GM12878 (cell line): ENCODE measurements at regions not wholly inside any gene's neighbourhood (a gene's known extent, or its start where the extent isn't known, plus 50 kb on each side); places are given as distances from the start of the nearest gene placed in this dataset.

Experiments
- ASH2L ChIP-seq: fragments of 300-600, 200-600 bp; sonication (generic); IDR thresholded peaks from 2 replicates; pipeline ENCODE4 v1.6.1; 2017; ENCODE audit warnings: low read depth, mild to moderate bottlenecking, borderline replicate concordance
- CUX1 ChIP-seq: IDR thresholded peaks from 2 replicates; pipeline ENCODE4 v1.6.1; 2012; ENCODE audit warnings: improper control_type of control experiment, low read depth, low read length; ENCODE audit not compliant: insufficient replicate concordance
- FOS ChIP-seq: IDR thresholded peaks from 3 replicates; pipeline ENCODE4 v1.6.1; 2011; ENCODE audit warnings: borderline replicate concordance; ENCODE audit not compliant: insufficient read length; ENCODE audit errors: extremely low read depth
- FOXK2 ChIP-seq: fragments of 450-650 bp; IDR thresholded peaks from 2 replicates; pipeline ENCODE4 v1.6.1; 2017; ENCODE audit warnings: mild to moderate bottlenecking, moderate library complexity
- HCFC1 ChIP-seq: fragments of 150-350 bp; IDR thresholded peaks from 2 replicates; pipeline ENCODE4 v1.6.1; 2014; ENCODE audit warnings: low read length
- HDGF ChIP-seq: fragments of 450-650 bp; IDR thresholded peaks from 2 replicates; pipeline ENCODE4 v1.6.1; 2016; ENCODE audit warnings: antibody characterized with exemption
- JUND ChIP-seq: IDR thresholded peaks from 2 replicates; pipeline ENCODE4 v1.6.1; 2012; ENCODE audit warnings: low read depth, mild to moderate bottlenecking, low read length, improper control_type of control experiment, moderate library complexity
- LARP7 ChIP-seq: fragments of 450-650 bp; IDR thresholded peaks from 2 replicates; pipeline ENCODE4 v1.6.1; 2017; ENCODE audit warnings: mild to moderate bottlenecking
- MTA3 ChIP-seq: IDR thresholded peaks from 2 replicates; pipeline ENCODE4 v1.6.1; 2012; ENCODE audit warnings: low read length, inconsistent platforms, borderline replicate concordance
- POLR2AphosphoS5 ChIP-seq: IDR thresholded peaks from 2 replicates; pipeline ENCODE4 v1.6.1; 2011; ENCODE audit warnings: mild to moderate bottlenecking, low read length, inconsistent platforms
- TCF3 ChIP-seq: IDR thresholded peaks from 2 replicates; pipeline ENCODE4 v1.6.1; 2012; ENCODE audit warnings: low read depth, mild to moderate bottlenecking, low read length, borderline replicate concordance; ENCODE audit not compliant: insufficient read depth
- WRNIP1 ChIP-seq: IDR thresholded peaks from 2 replicates; pipeline ENCODE4 v1.6.1; 2011; ENCODE audit warnings: low read depth, low read length, improper control_type of control experiment, borderline replicate concordance
- TF ChIP-seq, protein P1 (sequence below), 3 experiments: IDR thresholded peaks in 2 of 3; conservative IDR thresholded peaks in 1 of 3; 2 replicates each; pipeline ENCODE4 v1.5.1; 2011; ENCODE audit warnings: low read depth in 3 of 3, low read length in 3 of 3, mild to moderate bottlenecking in 3 of 3, control low read depth in 2 of 3, moderate library complexity in 2 of 3, inconsistent platforms in 1 of 3, mixed read lengths in 1 of 3; ENCODE audit not compliant: control insufficient read depth in 2 of 3, insufficient read depth in 1 of 3; ENCODE audit errors: extremely low read depth in 1 of 3
- TF ChIP-seq, protein P2 (sequence below): fragments of 450-650 bp; formaldehyde crosslinking; IDR thresholded peaks from 2 replicates; pipeline ENCODE4 v1.4.0; 2020; ENCODE audit warnings: mild to moderate bottlenecking, moderate library complexity
- TF ChIP-seq, protein P3 (sequence below): IDR thresholded peaks from 2 replicates; pipeline ENCODE4 v1.6.1; 2011; ENCODE audit warnings: low read depth, mild to moderate bottlenecking, low read length, moderate library complexity, borderline replicate concordance; ENCODE audit errors: extremely low read depth
- TF ChIP-seq, protein P4 (sequence below): fragments of 150-350 bp; IDR thresholded peaks from 2 replicates; pipeline ENCODE4 v1.6.1; 2016; ENCODE audit warnings: low read depth, low read length

GRCh38 chr2:76415821-76416220 lies 705.1 kb upstream of the GCFC2 start (continued):
- TF ChIP-seq CUX1 (no peak), ASH2L (no peak), FOS (no peak), TCF3 (no peak), JUND (no peak), POLR2AphosphoS5 (no peak), LARP7 (no peak), FOXK2 (no peak), HCFC1 (no peak), HDGF (no peak), WRNIP1 (no peak), MTA3 (no peak)
- TF ChIP-seq, protein P1, sequence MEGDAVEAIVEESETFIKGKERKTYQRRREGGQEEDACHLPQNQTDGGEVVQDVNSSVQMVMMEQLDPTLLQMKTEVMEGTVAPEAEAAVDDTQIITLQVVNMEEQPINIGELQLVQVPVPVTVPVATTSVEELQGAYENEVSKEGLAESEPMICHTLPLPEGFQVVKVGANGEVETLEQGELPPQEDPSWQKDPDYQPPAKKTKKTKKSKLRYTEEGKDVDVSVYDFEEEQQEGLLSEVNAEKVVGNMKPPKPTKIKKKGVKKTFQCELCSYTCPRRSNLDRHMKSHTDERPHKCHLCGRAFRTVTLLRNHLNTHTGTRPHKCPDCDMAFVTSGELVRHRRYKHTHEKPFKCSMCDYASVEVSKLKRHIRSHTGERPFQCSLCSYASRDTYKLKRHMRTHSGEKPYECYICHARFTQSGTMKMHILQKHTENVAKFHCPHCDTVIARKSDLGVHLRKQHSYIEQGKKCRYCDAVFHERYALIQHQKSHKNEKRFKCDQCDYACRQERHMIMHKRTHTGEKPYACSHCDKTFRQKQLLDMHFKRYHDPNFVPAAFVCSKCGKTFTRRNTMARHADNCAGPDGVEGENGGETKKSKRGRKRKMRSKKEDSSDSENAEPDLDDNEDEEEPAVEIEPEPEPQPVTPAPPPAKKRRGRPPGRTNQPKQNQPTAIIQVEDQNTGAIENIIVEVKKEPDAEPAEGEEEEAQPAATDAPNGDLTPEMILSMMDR (IDR thresholded peaks at IDR 0.05 in 2 of 3, conservative IDR thresholded peaks at IDR 0.05 in 1 of 3; ENCODE audit: control insufficient read depth in 2 of 3, extremely low read depth in 1 of 3, insufficient read depth in 1 of 3, low read depth in 3 of 3, low read length in 3 of 3) = no peak
- TF ChIP-seq, protein P2, sequence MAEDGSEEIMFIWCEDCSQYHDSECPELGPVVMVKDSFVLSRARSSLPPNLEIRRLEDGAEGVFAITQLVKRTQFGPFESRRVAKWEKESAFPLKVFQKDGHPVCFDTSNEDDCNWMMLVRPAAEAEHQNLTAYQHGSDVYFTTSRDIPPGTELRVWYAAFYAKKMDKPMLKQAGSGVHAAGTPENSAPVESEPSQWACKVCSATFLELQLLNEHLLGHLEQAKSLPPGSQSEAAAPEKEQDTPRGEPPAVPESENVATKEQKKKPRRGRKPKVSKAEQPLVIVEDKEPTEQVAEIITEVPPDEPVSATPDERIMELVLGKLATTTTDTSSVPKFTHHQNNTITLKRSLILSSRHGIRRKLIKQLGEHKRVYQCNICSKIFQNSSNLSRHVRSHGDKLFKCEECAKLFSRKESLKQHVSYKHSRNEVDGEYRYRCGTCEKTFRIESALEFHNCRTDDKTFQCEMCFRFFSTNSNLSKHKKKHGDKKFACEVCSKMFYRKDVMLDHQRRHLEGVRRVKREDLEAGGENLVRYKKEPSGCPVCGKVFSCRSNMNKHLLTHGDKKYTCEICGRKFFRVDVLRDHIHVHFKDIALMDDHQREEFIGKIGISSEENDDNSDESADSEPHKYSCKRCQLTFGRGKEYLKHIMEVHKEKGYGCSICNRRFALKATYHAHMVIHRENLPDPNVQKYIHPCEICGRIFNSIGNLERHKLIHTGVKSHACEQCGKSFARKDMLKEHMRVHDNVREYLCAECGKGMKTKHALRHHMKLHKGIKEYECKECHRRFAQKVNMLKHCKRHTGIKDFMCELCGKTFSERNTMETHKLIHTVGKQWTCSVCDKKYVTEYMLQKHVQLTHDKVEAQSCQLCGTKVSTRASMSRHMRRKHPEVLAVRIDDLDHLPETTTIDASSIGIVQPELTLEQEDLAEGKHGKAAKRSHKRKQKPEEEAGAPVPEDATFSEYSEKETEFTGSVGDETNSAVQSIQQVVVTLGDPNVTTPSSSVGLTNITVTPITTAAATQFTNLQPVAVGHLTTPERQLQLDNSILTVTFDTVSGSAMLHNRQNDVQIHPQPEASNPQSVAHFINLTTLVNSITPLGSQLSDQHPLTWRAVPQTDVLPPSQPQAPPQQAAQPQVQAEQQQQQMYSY (CRISPR knock-in tag) = no peak
- TF ChIP-seq, protein P3, sequence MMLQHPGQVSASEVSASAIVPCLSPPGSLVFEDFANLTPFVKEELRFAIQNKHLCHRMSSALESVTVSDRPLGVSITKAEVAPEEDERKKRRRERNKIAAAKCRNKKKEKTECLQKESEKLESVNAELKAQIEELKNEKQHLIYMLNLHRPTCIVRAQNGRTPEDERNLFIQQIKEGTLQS = no peak
- TF ChIP-seq, protein P4, sequence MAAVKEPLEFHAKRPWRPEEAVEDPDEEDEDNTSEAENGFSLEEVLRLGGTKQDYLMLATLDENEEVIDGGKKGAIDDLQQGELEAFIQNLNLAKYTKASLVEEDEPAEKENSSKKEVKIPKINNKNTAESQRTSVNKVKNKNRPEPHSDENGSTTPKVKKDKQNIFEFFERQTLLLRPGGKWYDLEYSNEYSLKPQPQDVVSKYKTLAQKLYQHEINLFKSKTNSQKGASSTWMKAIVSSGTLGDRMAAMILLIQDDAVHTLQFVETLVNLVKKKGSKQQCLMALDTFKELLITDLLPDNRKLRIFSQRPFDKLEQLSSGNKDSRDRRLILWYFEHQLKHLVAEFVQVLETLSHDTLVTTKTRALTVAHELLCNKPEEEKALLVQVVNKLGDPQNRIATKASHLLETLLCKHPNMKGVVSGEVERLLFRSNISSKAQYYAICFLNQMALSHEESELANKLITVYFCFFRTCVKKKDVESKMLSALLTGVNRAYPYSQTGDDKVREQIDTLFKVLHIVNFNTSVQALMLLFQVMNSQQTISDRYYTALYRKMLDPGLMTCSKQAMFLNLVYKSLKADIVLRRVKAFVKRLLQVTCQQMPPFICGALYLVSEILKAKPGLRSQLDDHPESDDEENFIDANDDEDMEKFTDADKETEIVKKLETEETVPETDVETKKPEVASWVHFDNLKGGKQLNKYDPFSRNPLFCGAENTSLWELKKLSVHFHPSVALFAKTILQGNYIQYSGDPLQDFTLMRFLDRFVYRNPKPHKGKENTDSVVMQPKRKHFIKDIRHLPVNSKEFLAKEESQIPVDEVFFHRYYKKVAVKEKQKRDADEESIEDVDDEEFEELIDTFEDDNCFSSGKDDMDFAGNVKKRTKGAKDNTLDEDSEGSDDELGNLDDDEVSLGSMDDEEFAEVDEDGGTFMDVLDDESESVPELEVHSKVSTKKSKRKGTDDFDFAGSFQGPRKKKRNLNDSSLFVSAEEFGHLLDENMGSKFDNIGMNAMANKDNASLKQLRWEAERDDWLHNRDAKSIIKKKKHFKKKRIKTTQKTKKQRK = no peak
